Osteoblast (primary cell): ENCODE measurements at regions not wholly inside any gene's neighbourhood (a gene's known extent, or its start where the extent isn't known, plus 50 kb on each side); places are given as distances from the start of the nearest gene placed in this dataset.

Experiments
- DNase-seq: peaks from one replicate; pipeline ENCODE4 v3.0.0; 2011; ENCODE audit warnings: low spot score, mixed read lengths; ENCODE audit not compliant: insufficient read length; ENCODE audit errors: missing footprints
- H2AFZ ChIP-seq: 2 replicates; pipeline ENCODE4 v1.6.0; 2011; ENCODE audit warnings: mild to moderate bottlenecking, low read length
- H3K27ac ChIP-seq: 2 replicates; pipeline ENCODE4 v1.5.1; 2011; ENCODE audit warnings: mild to moderate bottlenecking, low read depth, low read length, moderate library complexity
- H3K27me3 ChIP-seq: 2 replicates; pipeline ENCODE4 v1.6.0; 2012; ENCODE audit warnings: mild to moderate bottlenecking, control low read depth, inconsistent platforms, low read length, moderate library complexity; ENCODE audit not compliant: insufficient read depth
- H3K36me3 ChIP-seq: 2 replicates; pipeline ENCODE4 v1.5.1; 2011; ENCODE audit warnings: mild to moderate bottlenecking, low read length, control low read depth, moderate library complexity; ENCODE audit not compliant: insufficient read depth
- H3K4me1 ChIP-seq: 2 replicates; pipeline ENCODE4 v1.5.1; 2011; ENCODE audit warnings: mild to moderate bottlenecking, low read length, control low read depth, moderate library complexity; ENCODE audit not compliant: insufficient read depth
- H3K4me2 ChIP-seq: 2 replicates; pipeline ENCODE4 v1.6.0; 2011; ENCODE audit warnings: mild to moderate bottlenecking, low read length; ENCODE audit not compliant: insufficient read depth
- H3K4me3 ChIP-seq: fragments of 200-600 bp; sonication (generic); 3 replicates; pipeline ENCODE4 v1.5.1; 2012; ENCODE audit warnings: mild to moderate bottlenecking, low read length, inconsistent platforms; ENCODE audit not compliant: insufficient read depth
- H3K79me2 ChIP-seq: 2 replicates; pipeline ENCODE4 v1.6.0; 2012; ENCODE audit warnings: mild to moderate bottlenecking, low read length, control low read depth, inconsistent platforms; ENCODE audit not compliant: insufficient read depth
- H3K9me3 ChIP-seq: 2 replicates; pipeline ENCODE4 v1.5.1; 2011; ENCODE audit warnings: low read depth, low read length, control low read depth
- H4K20me1 ChIP-seq: 2 replicates; pipeline ENCODE4 v1.6.0; 2012; ENCODE audit warnings: mild to moderate bottlenecking, low read length, control low read depth; ENCODE audit not compliant: insufficient read depth
- TF ChIP-seq, protein P1 (sequence below): IDR thresholded peaks from 2 replicates; pipeline ENCODE4 v1.5.1; 2011; ENCODE audit warnings: mild to moderate bottlenecking, low read depth, low read length, moderate library complexity; ENCODE audit errors: extremely low read depth

DNA sequence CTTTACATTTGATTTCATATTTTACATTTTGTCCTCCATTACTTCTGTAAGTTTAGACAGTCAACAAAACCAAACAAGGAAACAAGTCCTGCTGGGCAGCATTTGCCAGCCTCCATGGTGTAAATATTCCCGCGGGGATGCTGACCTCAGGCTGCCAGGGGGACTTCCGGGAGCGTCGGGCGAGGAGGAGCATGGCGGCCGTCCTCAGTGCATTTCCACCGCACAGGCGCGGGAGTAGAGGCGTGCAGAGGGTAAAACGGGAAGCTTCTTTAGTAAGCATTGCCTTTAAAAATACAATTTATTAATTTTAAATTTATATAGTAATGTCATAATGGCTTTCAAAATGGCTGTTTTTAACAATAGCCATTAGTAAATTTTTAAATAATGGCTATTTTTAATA, 385.3 kb upstream of the IRX4 start:
- Histone ChIP-seq H3K36me3 (no peaks in the 10 kb centered on the region), H3K4me1 (no peaks in the 10 kb centered on the region), H3K9me3 (no peaks in the 10 kb centered on the region), H3K79me2 (no peaks in the 10 kb centered on the region), H2AFZ (no peak overlapping the region), H3K4me3 (no peak overlapping the region), H3K27ac (no peak overlapping the region), H3K4me2 (no peak overlapping the region), H4K20me1 (no peaks in the 10 kb centered on the region), H3K27me3 (no peaks in the 10 kb centered on the region)
- TF ChIP-seq, protein P1, sequence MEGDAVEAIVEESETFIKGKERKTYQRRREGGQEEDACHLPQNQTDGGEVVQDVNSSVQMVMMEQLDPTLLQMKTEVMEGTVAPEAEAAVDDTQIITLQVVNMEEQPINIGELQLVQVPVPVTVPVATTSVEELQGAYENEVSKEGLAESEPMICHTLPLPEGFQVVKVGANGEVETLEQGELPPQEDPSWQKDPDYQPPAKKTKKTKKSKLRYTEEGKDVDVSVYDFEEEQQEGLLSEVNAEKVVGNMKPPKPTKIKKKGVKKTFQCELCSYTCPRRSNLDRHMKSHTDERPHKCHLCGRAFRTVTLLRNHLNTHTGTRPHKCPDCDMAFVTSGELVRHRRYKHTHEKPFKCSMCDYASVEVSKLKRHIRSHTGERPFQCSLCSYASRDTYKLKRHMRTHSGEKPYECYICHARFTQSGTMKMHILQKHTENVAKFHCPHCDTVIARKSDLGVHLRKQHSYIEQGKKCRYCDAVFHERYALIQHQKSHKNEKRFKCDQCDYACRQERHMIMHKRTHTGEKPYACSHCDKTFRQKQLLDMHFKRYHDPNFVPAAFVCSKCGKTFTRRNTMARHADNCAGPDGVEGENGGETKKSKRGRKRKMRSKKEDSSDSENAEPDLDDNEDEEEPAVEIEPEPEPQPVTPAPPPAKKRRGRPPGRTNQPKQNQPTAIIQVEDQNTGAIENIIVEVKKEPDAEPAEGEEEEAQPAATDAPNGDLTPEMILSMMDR: no peak
- no peak for DNase-seq

DNA sequence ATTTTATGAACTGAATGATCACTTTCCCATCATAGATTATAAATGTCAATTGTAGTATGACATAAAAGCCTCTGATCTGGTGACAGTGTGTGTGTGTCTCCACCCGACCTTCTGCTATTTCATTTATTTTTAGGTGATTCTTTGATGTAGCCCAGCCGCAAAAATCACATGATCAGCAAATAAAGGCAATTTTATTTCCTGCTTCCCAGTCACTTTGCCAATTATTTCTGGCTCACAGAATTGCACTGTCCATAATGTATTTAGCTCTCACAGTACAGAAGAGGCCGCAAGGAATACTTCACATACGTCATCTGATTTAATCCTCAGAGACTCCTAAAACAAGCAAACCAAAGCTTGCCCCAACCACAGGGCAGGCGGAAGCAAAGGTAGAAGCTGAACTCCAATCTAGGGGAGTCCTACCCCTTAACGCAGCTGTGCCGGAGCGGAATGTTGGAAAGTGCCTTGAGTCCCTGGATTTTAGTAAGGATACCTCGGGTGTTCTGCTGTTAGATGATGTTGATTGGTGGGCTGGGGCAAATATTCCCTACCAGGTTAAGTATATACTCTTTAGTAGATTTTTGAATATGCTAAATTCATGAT, 384.0 kb upstream of the IRX4 start:
- H2AFZ ChIP-seq: no peak overlapping the region
- H3K36me3 ChIP-seq: no peaks in the 10 kb centered on the region
- H4K20me1 ChIP-seq: no peaks in the 10 kb centered on the region
- H3K4me1 ChIP-seq: no peaks in the 10 kb centered on the region
- no peak overlapping the region for H3K4me2 ChIP-seq
- TF ChIP-seq, protein P1: no peak
- no peak for DNase-seq
- no peak overlapping the region for H3K4me3 ChIP-seq
- no peaks in the 10 kb centered on the region for H3K9me3 ChIP-seq
- no peak overlapping the region for H3K27ac ChIP-seq
- no peaks in the 10 kb centered on the region for H3K79me2 ChIP-seq
- H3K27me3 ChIP-seq: no peaks in the 10 kb centered on the region

DNA sequence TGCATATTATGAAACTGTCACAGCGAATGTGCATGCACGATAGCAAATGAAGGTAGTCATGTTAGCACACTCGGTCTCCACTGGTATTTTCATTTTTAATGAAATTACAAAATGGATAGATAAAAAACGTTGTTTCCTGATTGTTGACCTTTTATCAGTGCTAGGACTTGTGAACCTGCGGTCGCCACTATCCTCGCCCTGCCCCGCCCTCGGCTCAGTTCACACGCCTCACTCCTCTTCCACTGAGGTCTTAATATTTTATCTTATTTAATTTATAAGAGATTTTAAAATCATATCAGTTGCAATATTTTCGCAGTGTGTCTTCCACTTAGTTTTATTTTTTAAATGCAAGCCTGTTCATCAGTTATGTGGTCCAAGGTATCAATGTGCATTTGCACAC, 382.6 kb upstream of the IRX4 start:
- Histone ChIP-seq H3K4me3 (no peak overlapping the region), H3K27ac (no peak overlapping the region), H3K4me1 (no peaks in the 10 kb centered on the region), H3K9me3 (no peaks in the 10 kb centered on the region), H3K4me2 (no peak overlapping the region), H2AFZ (no peak overlapping the region), H3K27me3 (no peaks in the 10 kb centered on the region), H3K36me3 (no peaks in the 10 kb centered on the region), H3K79me2 (no peaks in the 10 kb centered on the region), H4K20me1 (no peaks in the 10 kb centered on the region)
- TF ChIP-seq, protein P1: no peak
- DNase-seq: no peak

DNA sequence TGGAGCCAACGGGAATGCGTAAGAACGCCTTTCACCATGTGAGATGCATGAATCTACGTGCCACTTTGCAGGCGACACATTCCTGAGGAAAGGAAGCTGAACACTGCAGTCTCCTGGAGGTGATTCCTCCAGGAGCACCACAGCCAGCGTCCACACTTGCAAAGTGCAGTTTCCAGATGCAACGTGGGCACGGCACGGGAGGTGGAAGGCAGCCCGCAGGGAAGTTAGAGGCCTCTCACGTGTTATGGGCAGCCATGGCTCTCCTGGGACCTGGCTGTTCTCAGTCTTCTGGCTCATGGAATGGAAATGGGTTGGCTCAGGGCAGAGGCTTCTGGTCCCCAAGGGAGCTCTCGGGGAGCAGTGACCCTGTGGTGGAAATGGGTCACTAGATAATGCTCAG, 381.0 kb upstream of the IRX4 start:
- Histone ChIP-seq H2AFZ (no peak overlapping the region), H3K36me3 (no peaks in the 10 kb centered on the region), H3K27me3 (no peaks in the 10 kb centered on the region), H3K9me3 (no peaks in the 10 kb centered on the region), H3K4me2 (no peak overlapping the region), H3K27ac (no peak overlapping the region), H3K79me2 (no peaks in the 10 kb centered on the region), H4K20me1 (no peaks in the 10 kb centered on the region), H3K4me1 (no peaks in the 10 kb centered on the region), H3K4me3 (no peak overlapping the region)
- DNase-seq: no peak
- TF ChIP-seq, protein P1: no peak
